ENCODE measurements at regions not wholly inside any gene's neighbourhood (a gene's known extent, or its start where the extent isn't known, plus 50 kb on each side); places are given as distances from the start of the nearest gene placed in this dataset.

DNA sequence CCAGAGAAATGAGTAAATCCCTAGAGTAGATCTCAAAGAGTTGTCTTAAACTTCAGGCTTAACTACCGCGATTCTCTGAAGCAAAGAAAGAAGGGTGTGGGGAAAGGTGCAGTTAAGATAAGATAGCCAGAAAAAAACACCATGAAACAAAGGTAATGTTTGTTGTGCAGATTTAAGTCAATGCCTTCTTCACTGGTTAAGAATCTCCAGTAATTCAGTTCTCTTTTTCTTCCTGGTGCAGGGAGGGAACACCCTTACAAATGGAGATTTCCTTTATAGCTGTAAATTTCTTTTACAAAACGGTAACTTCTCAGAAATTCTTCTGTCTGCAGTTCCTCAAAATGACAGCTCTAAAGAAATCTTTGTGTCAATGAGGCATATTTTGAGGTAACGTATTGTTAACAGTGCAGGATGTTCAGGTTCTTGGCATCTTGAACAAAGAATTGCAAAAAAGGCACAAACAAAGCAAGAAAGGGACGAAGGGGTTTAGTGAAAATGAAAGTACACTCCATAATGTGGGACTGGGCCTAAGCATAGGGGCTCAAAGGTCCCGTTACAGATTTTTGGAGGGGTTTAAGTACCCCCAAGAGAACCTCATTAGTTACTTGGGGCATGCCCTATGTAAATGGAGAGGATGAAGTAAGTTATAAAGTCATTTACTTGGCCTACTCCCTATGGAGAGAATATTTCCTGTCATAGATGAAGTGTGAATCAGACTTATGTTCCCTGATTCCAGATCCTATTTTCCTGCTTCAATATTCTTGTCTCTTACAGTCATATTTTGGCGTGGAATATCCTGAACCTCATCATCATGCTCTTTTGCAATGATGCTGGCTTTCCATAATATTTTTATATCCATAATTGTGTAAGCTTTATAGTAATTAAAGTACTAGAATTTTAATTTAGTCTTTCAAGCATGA, 492.0 kb downstream of the PCDH11X start:
- no peaks in the 10 kb centered on the region for H4K20me1 ChIP-seq (replicated peaks in 1 of 2; ENCODE audit: control insufficient read depth in 1 of 2, insufficient read depth in 2 of 2, low read length in 2 of 2)
- H3K56ac ChIP-seq (replicated peaks; ENCODE audit: insufficient read length, low read depth, low read length): peak overlapping the region; percentile 46
- no peak overlapping the region for H3K14ac ChIP-seq (ENCODE audit: insufficient read length)
- H2BK20ac ChIP-seq (ENCODE audit: low read length): no peak overlapping the region
- H2BK15ac ChIP-seq (ENCODE audit: low read length): no peak overlapping the region
- no peaks in the 10 kb centered on the region for H3K79me1 ChIP-seq (ENCODE audit: low read depth, low read length)
- no peaks in the 10 kb centered on the region for H3K27me3 ChIP-seq (replicated peaks in 1 of 4; ENCODE audit: control insufficient read depth in 3 of 4, extremely low read depth in 1 of 4, insufficient read depth in 3 of 4, low read length in 3 of 4)
- peak overlapping the region; percentile 92 for H2BK120ac ChIP-seq (replicated peaks; ENCODE audit: low read depth, low read length)
- H3K9me3 ChIP-seq (ENCODE audit: insufficient read depth in 2 of 2, low read depth in 1 of 2, low read length in 1 of 2): no peaks in the 10 kb centered on the region
- H3K23me2 ChIP-seq (ENCODE audit: low read depth, low read length): no peaks in the 10 kb centered on the region
- 16% methylated on average over 7 of the region's 7 CpGs; no CpG with 5 or more reads in 1 of the 2 experiments for WGBS, 2 experiments (ENCODE audit: extremely low coverage in 1 of 2, insufficient coverage in 1 of 2, insufficient read length in 1 of 2, insufficient replicate concordance in 2 of 2, low coverage in 1 of 2, low lambda C conversion rate in 2 of 2, missing lambda C conversion rate in 1 of 2)
- H2AK5ac ChIP-seq (ENCODE audit: low read depth, low read length): no peak overlapping the region
- no peak overlapping the region for H3K9ac ChIP-seq (replicated peaks in 1 of 4; ENCODE audit: extremely low read depth in 1 of 4, low read depth in 3 of 4, low read length in 3 of 4)
- H4K5ac ChIP-seq (ENCODE audit: insufficient read length, low read depth, low read length): peak overlapping the region; percentile 93
- H4K8ac ChIP-seq (ENCODE audit: extremely low read depth, insufficient read depth, low read length): no peak overlapping the region
- no peak overlapping the region for H4K91ac ChIP-seq (replicated peaks; ENCODE audit: insufficient read length, low read length)
- no peak for DNase-seq (ENCODE audit: low read depth in 1 of 2, low spot score in 2 of 2)
- FAIRE-seq: peak; percentile 85
- H2BK5ac ChIP-seq (ENCODE audit: low read depth, low read length): peak overlapping the region; percentile 72; the same call in 1 of the 2 replicates
- peak overlapping the region; percentile 39 to 45; a peak in 2 of 4 replicates for H3K4me2 ChIP-seq (ENCODE audit: insufficient read depth in 1 of 2, low read depth in 2 of 2, low read length in 2 of 2)
- H2AFZ ChIP-seq (ENCODE audit: low read length): no peak overlapping the region
- no peak overlapping the region for H3K4me3 ChIP-seq (ENCODE audit: extremely low read depth in 1 of 4, insufficient read depth in 2 of 4, low read depth in 3 of 4, low read length in 4 of 4)
- H3K36me3 ChIP-seq (ENCODE audit: control insufficient read depth in 2 of 4, insufficient read depth in 4 of 4, low read length in 3 of 4): no peaks in the 10 kb centered on the region
- ChIA-PET CTCF (ENCODE audit: partially characterized antibody) (no interaction called here), POLR2A (ENCODE audit: partially characterized antibody) (no interaction called here)
- no peaks in the 10 kb centered on the region for H3K79me2 ChIP-seq (ENCODE audit: control insufficient read depth in 1 of 2, insufficient read depth in 2 of 2, low read length in 2 of 2)
- peak overlapping the region; percentile 58; the same call in 1 of the 2 replicates for H3K27ac ChIP-seq (ENCODE audit: low read depth, low read length)
- H3K23ac ChIP-seq (ENCODE audit: insufficient read length): no peak overlapping the region
- peak overlapping the region; percentile 36; the same call in 1 of the 2 replicates for H3K18ac ChIP-seq (ENCODE audit: extremely low read depth, low read length)
- H3K4ac ChIP-seq (replicated peaks; ENCODE audit: insufficient read length, low read depth, low read length): no peak overlapping the region
- H3K4me1 ChIP-seq (replicated peaks in 1 of 4; ENCODE audit: control insufficient read depth in 3 of 4, insufficient read depth in 4 of 4, low read length in 3 of 4): peaks cover 0 to 14% (median 3%) of the 10 kb centered on the region in 4 experiments; a peak in 2 of 7 replicates
- H2BK12ac ChIP-seq (ENCODE audit: low read depth, low read length): no peak overlapping the region
- TF ChIP-seq CREB1 (IDR thresholded peaks at IDR 0.05): no peak

All from H1 (cell line).